ENCODE measurements at regions not wholly inside any gene's neighbourhood (a gene's known extent, or its start where the extent isn't known, plus 50 kb on each side); places are given as distances from the start of the nearest gene placed in this dataset.

- no peaks in the 10 kb centered on the region for H3K27me3 Mint-ChIP-seq (ENCODE audit: insufficient read depth, unreplicated experiment)
Measured at GRCh38 chr5:73333944-73334703, 114.5 kb downstream of the FOXD1 start.

GRCh38 chr5:73330613-73331012 lies 118.0 kb downstream of the FOXD1 start:
- ChIA-PET POLR2A (no interaction called here), CTCF (interaction anchor here (0.7 kb wide), 1 partner anchor 1190 kb away, joined by 4 read pairs; no protein-coding TSS in a partner anchor)
- Mint-ChIP-seq H3K27me3 (ENCODE audit: insufficient read depth, unreplicated experiment) (no peaks in the 10 kb centered on the region), H3K4me3 (ENCODE audit: unreplicated experiment) (no peak overlapping the region), H3K27ac (ENCODE audit: low read depth, unreplicated experiment) (no peak overlapping the region), H3K4me1 (ENCODE audit: insufficient read depth, unreplicated experiment) (peaks cover 8% of the 10 kb centered on the region), H3K36me3 (ENCODE audit: insufficient read depth, unreplicated experiment) (peaks cover 6% of the 10 kb centered on the region), H3K9me3 (ENCODE audit: unreplicated experiment) (peaks cover 12% of the 10 kb centered on the region)
- intact Hi-C loops (cut with micrococcal nuclease), result no loop called here
- BruUV-seq (replicated peaks), result no TSS peak
- no peak for DNase-seq (ENCODE audit: unreplicated experiment)
- TF ChIP-seq CTCF (IDR thresholded peaks at IDR 0.05; ENCODE audit: unreplicated experiment), result no peak

More at GRCh38 chr5:73333944-73334703, 114.5 kb downstream of the FOXD1 start:
- intact Hi-C loops (cut with micrococcal nuclease), result no loop called here
- ChIA-PET CTCF (interaction anchor here (1.1 kb wide), 1 partner anchor 12 kb away, joined by 3 read pairs; no protein-coding TSS in a partner anchor), POLR2A (no interaction called here)
- no peak overlapping the region for H3K27ac Mint-ChIP-seq (ENCODE audit: low read depth, unreplicated experiment)
- no TSS peak for BruUV-seq (replicated peaks)
- peaks cover 11% of the 10 kb centered on the region for H3K36me3 Mint-ChIP-seq (ENCODE audit: insufficient read depth, unreplicated experiment)
- no peak for DNase-seq (ENCODE audit: unreplicated experiment)
- TF ChIP-seq CTCF (IDR thresholded peaks at IDR 0.05; ENCODE audit: unreplicated experiment), result no peak
- H3K4me3 Mint-ChIP-seq (ENCODE audit: unreplicated experiment), result no peak overlapping the region
- H3K4me1 Mint-ChIP-seq (ENCODE audit: insufficient read depth, unreplicated experiment), result no peaks in the 10 kb centered on the region
- peaks cover 12% of the 10 kb centered on the region for H3K9me3 Mint-ChIP-seq (ENCODE audit: unreplicated experiment)

- CTCF ChIA-PET, result interaction anchor here (1.0 kb wide), 1 partner anchor 113 kb away, joined by 3 read pairs; no protein-coding TSS in a partner anchor
- Mint-ChIP-seq H3K27ac (ENCODE audit: low read depth, unreplicated experiment) (no peak overlapping the region), H3K27me3 (ENCODE audit: insufficient read depth, unreplicated experiment) (no peaks in the 10 kb centered on the region), H3K4me1 (ENCODE audit: insufficient read depth, unreplicated experiment) (peaks cover 8% of the 10 kb centered on the region), H3K36me3 (ENCODE audit: insufficient read depth, unreplicated experiment) (peaks cover 6% of the 10 kb centered on the region), H3K4me3 (ENCODE audit: unreplicated experiment) (no peak overlapping the region), H3K9me3 (ENCODE audit: unreplicated experiment) (peaks cover 12% of the 10 kb centered on the region)
- POLR2A ChIA-PET, result no interaction called here
- intact Hi-C loops (cut with micrococcal nuclease), result no loop called here
- no peak for TF ChIP-seq CTCF (IDR thresholded peaks at IDR 0.05; ENCODE audit: unreplicated experiment)
- no peak for DNase-seq (ENCODE audit: unreplicated experiment)
- no TSS peak for BruUV-seq (replicated peaks)
Measured at GRCh38 chr5:73328640-73329039, 119.9 kb downstream of the FOXD1 start.

GRCh38 chr5:73327908-73328455 lies 120.6 kb downstream of the FOXD1 start:
- peaks cover 6% of the 10 kb centered on the region for H3K36me3 Mint-ChIP-seq (ENCODE audit: insufficient read depth, unreplicated experiment)
- TF ChIP-seq CTCF (IDR thresholded peaks at IDR 0.05; ENCODE audit: unreplicated experiment), result no peak
- H3K9me3 Mint-ChIP-seq (ENCODE audit: unreplicated experiment), result peaks cover 12% of the 10 kb centered on the region
- CTCF ChIA-PET, result interaction anchor here (0.6 kb wide), 1 partner anchor 169 kb away, joined by 3 read pairs; no protein-coding TSS in a partner anchor
- intact Hi-C loops (cut with micrococcal nuclease), result no loop called here
- BruUV-seq (replicated peaks), result no TSS peak
- DNase-seq (ENCODE audit: unreplicated experiment), result peak; percentile 13
- H3K4me3 Mint-ChIP-seq (ENCODE audit: unreplicated experiment), result no peak overlapping the region
- H3K4me1 Mint-ChIP-seq (ENCODE audit: insufficient read depth, unreplicated experiment), result peaks cover 8% of the 10 kb centered on the region
- no peaks in the 10 kb centered on the region for H3K27me3 Mint-ChIP-seq (ENCODE audit: insufficient read depth, unreplicated experiment)
- POLR2A ChIA-PET, result no interaction called here
- H3K27ac Mint-ChIP-seq (ENCODE audit: low read depth, unreplicated experiment), result no peak overlapping the region
